ENCODE measurements at regions not wholly inside any gene's neighbourhood (a gene's known extent, or its start where the extent isn't known, plus 50 kb on each side); places are given as distances from the start of the nearest gene placed in this dataset.

DNA sequence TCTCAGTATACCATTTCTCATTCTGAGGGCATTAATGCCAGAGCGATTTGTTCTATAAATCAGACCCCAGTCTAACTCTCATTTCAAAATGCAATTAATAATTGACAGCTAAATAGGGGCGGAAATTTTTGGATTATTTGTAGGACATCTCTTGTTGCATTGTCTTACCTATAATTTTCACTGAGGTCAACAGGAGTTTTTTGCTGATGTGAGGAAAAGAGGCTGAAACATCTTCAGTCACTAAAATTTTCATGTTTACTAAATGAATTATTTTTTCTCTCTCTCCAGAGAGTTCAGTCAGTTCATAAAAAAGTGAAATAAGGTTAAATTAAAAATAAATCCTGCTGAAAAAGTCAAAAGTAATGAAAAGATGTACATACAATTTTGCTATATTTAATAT is 295.9 kb downstream of the CCER1 start:
- TF ChIP-seq CTCF (IDR thresholded peaks at IDR 0.05) (no peak), POLR2A (IDR thresholded peaks at IDR 0.05) (no peak)

All from thyroid gland (tissue), 4 donors.